ENCODE measurements at regions not wholly inside any gene's neighbourhood (a gene's known extent, or its start where the extent isn't known, plus 50 kb on each side); places are given as distances from the start of the nearest gene placed in this dataset.

- TF ChIP-seq, protein P1, sequence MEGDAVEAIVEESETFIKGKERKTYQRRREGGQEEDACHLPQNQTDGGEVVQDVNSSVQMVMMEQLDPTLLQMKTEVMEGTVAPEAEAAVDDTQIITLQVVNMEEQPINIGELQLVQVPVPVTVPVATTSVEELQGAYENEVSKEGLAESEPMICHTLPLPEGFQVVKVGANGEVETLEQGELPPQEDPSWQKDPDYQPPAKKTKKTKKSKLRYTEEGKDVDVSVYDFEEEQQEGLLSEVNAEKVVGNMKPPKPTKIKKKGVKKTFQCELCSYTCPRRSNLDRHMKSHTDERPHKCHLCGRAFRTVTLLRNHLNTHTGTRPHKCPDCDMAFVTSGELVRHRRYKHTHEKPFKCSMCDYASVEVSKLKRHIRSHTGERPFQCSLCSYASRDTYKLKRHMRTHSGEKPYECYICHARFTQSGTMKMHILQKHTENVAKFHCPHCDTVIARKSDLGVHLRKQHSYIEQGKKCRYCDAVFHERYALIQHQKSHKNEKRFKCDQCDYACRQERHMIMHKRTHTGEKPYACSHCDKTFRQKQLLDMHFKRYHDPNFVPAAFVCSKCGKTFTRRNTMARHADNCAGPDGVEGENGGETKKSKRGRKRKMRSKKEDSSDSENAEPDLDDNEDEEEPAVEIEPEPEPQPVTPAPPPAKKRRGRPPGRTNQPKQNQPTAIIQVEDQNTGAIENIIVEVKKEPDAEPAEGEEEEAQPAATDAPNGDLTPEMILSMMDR (IDR thresholded peaks at IDR 0.05), result no peak
- TF ChIP-seq POLR2A (IDR thresholded peaks at IDR 0.05), result no peak
Measured at GRCh38 chr22:48139776-48140175, 1377.3 kb downstream of the TBC1D22A start.

All from heart left ventricle (tissue), 13 donors.